ENCODE measurements at regions not wholly inside any gene's neighbourhood (a gene's known extent, or its start where the extent isn't known, plus 50 kb on each side); places are given as distances from the start of the nearest gene placed in this dataset.

- DNase-seq: peak; percentile 91
These were observed 358.4 kb downstream of the THBS2 start for GRCh38 chr6:168895102-168895812.

GRCh38 chr6:168892031-168892430 is 361.6 kb downstream of the THBS2 start:
- no peak for DNase-seq

GRCh38 chr6:168890981-168891365 is 362.7 kb downstream of the THBS2 start:
- DNase-seq: no peak

GRCh38 chr6:168890306-168890980 is 363.2 kb downstream of the THBS2 start:
- no peak for DNase-seq

- DNase-seq: no peak
These were observed 364.8 kb downstream of the THBS2 start for GRCh38 chr6:168888786-168889345.

- DNase-seq: no peak
These were observed 365.5 kb downstream of the THBS2 start for GRCh38 chr6:168888102-168888501.

GRCh38 chr6:168887621-168888020 is 366.0 kb downstream of the THBS2 start:
- DNase-seq: no peak

- no peak for DNase-seq
These were observed 366.7 kb downstream of the THBS2 start for GRCh38 chr6:168886964-168887363.

GRCh38 chr6:168885751-168886742 is 367.6 kb downstream of the THBS2 start:
- no peak for DNase-seq

GRCh38 chr6:168885196-168885595 is 368.4 kb downstream of the THBS2 start:
- no peak for DNase-seq

- DNase-seq: peak; percentile 86
These were observed 369.0 kb downstream of the THBS2 start for GRCh38 chr6:168884646-168885086.

- DNase-seq: no peak
These were observed 369.5 kb downstream of the THBS2 start for GRCh38 chr6:168884050-168884645.

GRCh38 chr6:168883410-168884049 is 370.1 kb downstream of the THBS2 start:
- no peak for DNase-seq

- no peak for DNase-seq
These were observed 373.4 kb downstream of the THBS2 start for GRCh38 chr6:168880271-168880670.

GRCh38 chr6:168877821-168878282 is 375.8 kb downstream of the THBS2 start:
- DNase-seq: no peak

GRCh38 chr6:168876956-168877355 is 376.7 kb downstream of the THBS2 start:
- no peak for DNase-seq

GRCh38 chr6:168875811-168876576 is 377.7 kb downstream of the THBS2 start:
- DNase-seq: no peak

- no peak for DNase-seq
These were observed 379.0 kb downstream of the THBS2 start for GRCh38 chr6:168874637-168875036.

- DNase-seq: peak; percentile 66
These were observed 380.1 kb downstream of the THBS2 start for GRCh38 chr6:168873278-168874190.
